ENCODE measurements at regions not wholly inside any gene's neighbourhood (a gene's known extent, or its start where the extent isn't known, plus 50 kb on each side); places are given as distances from the start of the nearest gene placed in this dataset.
"Not testable (repeated sequence)": the region's sequence is repeated elsewhere in the genome, so short reads cannot be mapped to it uniquely, and the experiment has no call there.

DNA sequence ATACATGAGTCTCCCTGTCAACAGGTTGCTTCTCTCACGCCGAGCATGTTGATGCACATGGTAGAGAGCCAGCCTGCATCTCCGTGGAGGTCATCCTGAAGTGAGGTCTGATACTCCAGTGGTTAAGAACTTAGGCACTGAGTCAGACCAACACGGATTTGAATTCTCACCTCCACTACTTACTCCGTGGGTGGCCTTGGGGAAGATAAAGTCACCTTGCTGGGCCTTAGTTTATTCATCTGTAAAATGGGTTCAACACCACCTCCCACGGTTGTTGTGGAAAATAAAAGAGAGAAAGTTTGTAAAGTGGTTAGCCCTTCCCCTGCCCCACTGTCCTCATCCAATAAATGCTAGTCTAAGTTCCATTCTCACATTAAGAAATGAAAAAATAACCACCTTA, 408.9 kb downstream of the MED13L start:
- peaks cover 2% of the 10 kb centered on the region for H3K9me3 Mint-ChIP-seq
- H3K27ac Mint-ChIP-seq = no peak overlapping the region
- H3K4me1 Mint-ChIP-seq = peaks cover 31% of the 10 kb centered on the region
- H3K27me3 Mint-ChIP-seq (ENCODE audit: low read depth) = no peaks in the 10 kb centered on the region
- H3K36me3 Mint-ChIP-seq = no peaks in the 10 kb centered on the region
- TF ChIP-seq, protein P1, sequence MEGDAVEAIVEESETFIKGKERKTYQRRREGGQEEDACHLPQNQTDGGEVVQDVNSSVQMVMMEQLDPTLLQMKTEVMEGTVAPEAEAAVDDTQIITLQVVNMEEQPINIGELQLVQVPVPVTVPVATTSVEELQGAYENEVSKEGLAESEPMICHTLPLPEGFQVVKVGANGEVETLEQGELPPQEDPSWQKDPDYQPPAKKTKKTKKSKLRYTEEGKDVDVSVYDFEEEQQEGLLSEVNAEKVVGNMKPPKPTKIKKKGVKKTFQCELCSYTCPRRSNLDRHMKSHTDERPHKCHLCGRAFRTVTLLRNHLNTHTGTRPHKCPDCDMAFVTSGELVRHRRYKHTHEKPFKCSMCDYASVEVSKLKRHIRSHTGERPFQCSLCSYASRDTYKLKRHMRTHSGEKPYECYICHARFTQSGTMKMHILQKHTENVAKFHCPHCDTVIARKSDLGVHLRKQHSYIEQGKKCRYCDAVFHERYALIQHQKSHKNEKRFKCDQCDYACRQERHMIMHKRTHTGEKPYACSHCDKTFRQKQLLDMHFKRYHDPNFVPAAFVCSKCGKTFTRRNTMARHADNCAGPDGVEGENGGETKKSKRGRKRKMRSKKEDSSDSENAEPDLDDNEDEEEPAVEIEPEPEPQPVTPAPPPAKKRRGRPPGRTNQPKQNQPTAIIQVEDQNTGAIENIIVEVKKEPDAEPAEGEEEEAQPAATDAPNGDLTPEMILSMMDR (IDR thresholded peaks at IDR 0.05; ENCODE audit: unreplicated experiment) = no peak
- DNase-seq (ENCODE audit: low spot score in 2 of 2, unreplicated experiment in 2 of 2) = no peak
- no peak overlapping the region for H3K4me3 Mint-ChIP-seq

DNA sequence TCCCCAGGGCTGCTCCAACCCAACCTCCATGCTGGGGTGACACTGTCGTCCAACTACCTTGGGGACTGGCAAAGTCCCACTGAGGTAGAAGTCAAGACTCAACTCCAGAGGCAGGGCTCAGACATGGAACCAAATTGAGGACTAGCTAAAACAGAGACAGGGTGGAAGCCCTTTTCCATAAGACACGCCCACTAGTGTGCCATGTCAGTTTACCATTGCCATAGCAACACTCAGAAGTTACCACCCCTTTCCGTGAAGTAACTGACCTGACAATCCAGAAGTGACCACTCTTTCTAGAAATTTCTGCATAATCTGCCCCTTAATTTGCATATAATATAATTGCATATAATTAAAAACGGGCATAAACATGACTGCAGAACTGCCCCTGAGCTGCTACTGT, 409.6 kb downstream of the MED13L start:
- TF ChIP-seq, protein P1 (IDR thresholded peaks at IDR 0.05; ENCODE audit: unreplicated experiment) = no peak
- no peak overlapping the region for H3K4me3 Mint-ChIP-seq
- no peaks in the 10 kb centered on the region for H3K36me3 Mint-ChIP-seq
- no peak for DNase-seq (ENCODE audit: low spot score in 2 of 2, unreplicated experiment in 2 of 2)
- H3K27ac Mint-ChIP-seq = no peak overlapping the region
- H3K27me3 Mint-ChIP-seq (ENCODE audit: low read depth) = no peaks in the 10 kb centered on the region
- no peaks in the 10 kb centered on the region for H3K9me3 Mint-ChIP-seq
- peaks cover 23% of the 10 kb centered on the region for H3K4me1 Mint-ChIP-seq

DNA sequence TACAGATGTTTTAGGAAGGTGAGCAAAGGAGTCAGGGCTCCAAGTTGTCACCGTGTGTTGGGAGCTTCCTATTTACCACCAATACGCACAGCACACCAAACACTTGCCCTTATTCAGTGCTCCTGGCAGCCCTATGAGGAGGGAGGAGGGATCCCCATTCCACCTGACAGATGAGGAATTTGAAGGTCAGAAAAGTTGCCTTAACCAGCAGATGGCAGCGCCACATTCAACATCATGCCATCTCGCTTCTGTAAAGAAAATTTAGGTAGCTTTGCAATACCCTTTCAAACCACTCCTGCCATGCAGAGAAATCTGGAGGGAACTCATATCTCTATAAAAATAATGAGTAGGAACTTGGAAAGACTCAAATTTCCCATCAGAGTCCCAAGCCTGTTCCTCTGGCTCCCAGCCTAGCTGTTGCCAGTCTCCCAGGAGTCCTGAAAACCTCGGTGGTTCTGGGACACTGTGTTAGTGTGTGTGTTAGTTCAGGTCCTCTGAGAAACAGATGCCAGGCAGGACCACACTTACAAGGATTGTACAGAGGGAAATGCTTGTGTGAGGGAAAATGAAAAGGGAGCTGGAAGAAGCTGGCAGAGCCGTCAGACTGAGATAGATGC, 410.5 kb downstream of the MED13L start:
- H3K4me1 Mint-ChIP-seq = peaks cover 19% of the 10 kb centered on the region
- H3K4me3 Mint-ChIP-seq = no peak overlapping the region
- H3K36me3 Mint-ChIP-seq = no peaks in the 10 kb centered on the region
- H3K27ac Mint-ChIP-seq = no peak overlapping the region
- TF ChIP-seq, protein P1 (IDR thresholded peaks at IDR 0.05; ENCODE audit: unreplicated experiment) = no peak
- H3K27me3 Mint-ChIP-seq (ENCODE audit: low read depth) = no peaks in the 10 kb centered on the region
- no peak for DNase-seq (ENCODE audit: low spot score in 2 of 2, unreplicated experiment in 2 of 2)
- H3K9me3 Mint-ChIP-seq = no peaks in the 10 kb centered on the region

DNA sequence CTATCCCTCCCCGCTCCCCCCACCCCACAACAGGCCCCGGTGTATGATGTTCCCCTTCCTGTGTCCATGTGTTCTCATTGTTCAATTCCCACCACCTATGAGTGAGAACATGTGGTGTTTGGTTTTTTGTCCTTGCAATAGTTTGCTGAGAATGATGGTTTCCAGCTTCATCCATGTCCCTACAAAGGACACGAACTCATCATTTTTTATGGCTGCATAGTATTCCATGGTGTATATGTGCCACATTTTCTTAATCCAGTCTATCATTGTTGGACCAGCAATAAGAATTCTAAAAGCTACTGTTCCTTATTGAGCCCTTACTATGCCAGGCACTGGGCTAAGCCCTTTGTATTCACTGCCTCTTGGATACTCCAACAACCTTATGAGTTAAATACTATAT, 411.2 kb downstream of the MED13L start:
- not testable (repeated sequence) for H3K9me3 Mint-ChIP-seq; H3K4me3 Mint-ChIP-seq; H3K36me3 Mint-ChIP-seq; H3K27ac Mint-ChIP-seq; DNase-seq (ENCODE audit: low spot score in 2 of 2, unreplicated experiment in 2 of 2); H3K27me3 Mint-ChIP-seq (ENCODE audit: low read depth)
- peaks cover 18% of the 10 kb centered on the region for H3K4me1 Mint-ChIP-seq

GRCh38 chr12:115864396-115864795, 413.1 kb downstream of the MED13L start:
- no peak overlapping the region for H3K4me3 Mint-ChIP-seq
- H3K27me3 Mint-ChIP-seq (ENCODE audit: low read depth) = no peaks in the 10 kb centered on the region
- DNase-seq (ENCODE audit: low spot score in 2 of 2, unreplicated experiment in 2 of 2) = no peak
- H3K9me3 Mint-ChIP-seq = no peaks in the 10 kb centered on the region
- TF ChIP-seq, protein P1 (IDR thresholded peaks at IDR 0.05; ENCODE audit: unreplicated experiment) = no peak
- H3K27ac Mint-ChIP-seq = no peak overlapping the region
- peaks cover 14% of the 10 kb centered on the region for H3K4me1 Mint-ChIP-seq
- H3K36me3 Mint-ChIP-seq = no peaks in the 10 kb centered on the region

DNA sequence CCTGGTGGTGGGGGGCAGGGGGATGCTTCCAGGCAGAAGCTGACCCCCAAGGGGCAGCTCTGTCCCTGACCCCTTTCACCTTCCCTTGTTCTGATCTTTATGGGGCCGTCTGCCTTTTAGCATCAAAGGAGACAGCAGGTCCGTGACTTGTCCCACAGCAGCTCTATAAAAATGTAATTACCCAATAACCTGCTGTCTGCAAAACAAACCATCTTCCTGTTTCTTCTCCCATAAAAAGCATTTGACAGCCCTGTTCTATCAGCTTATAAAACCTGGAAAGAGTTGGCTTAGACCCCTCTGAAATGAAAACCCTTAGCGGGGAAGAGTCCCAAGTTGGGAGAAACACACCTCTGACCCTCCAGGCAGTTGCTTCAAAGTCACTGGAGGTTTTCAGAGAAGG, 416.9 kb downstream of the MED13L start:
- H3K27ac Mint-ChIP-seq = no peak overlapping the region
- no peaks in the 10 kb centered on the region for H3K27me3 Mint-ChIP-seq (ENCODE audit: low read depth)

More for the DNA sequence above, 416.9 kb downstream of the MED13L start:
- Mint-ChIP-seq H3K9me3 (peaks cover 4% of the 10 kb centered on the region), H3K4me3 (no peak overlapping the region), H3K4me1 (peaks cover 20% of the 10 kb centered on the region), H3K36me3 (no peaks in the 10 kb centered on the region)
- no peak for DNase-seq (ENCODE audit: low spot score in 2 of 2, unreplicated experiment in 2 of 2)
- TF ChIP-seq, protein P1 (IDR thresholded peaks at IDR 0.05; ENCODE audit: unreplicated experiment) = no peak
